Stimulated activated CD4-positive, alpha-beta T cell treated with anti-CD3 and anti-CD28 coated beads, TNF-alpha, amount 100 ng/mL, for 48 hours (primary cell): ENCODE measurements at regions not wholly inside any gene's neighbourhood (a gene's known extent, or its start where the extent isn't known, plus 50 kb on each side); places are given as distances from the start of the nearest gene placed in this dataset.
"Not testable (repeated sequence)": the region's sequence is repeated elsewhere in the genome, so short reads cannot be mapped to it uniquely, and the experiment has no call there.

Experiments used
- DNase-seq, 3 donors: peaks; one replicate each; pipeline ENCODE4 v3.0.0-alpha.2; 2020; ENCODE audit warnings: low read depth in 3 of 3

DNA sequence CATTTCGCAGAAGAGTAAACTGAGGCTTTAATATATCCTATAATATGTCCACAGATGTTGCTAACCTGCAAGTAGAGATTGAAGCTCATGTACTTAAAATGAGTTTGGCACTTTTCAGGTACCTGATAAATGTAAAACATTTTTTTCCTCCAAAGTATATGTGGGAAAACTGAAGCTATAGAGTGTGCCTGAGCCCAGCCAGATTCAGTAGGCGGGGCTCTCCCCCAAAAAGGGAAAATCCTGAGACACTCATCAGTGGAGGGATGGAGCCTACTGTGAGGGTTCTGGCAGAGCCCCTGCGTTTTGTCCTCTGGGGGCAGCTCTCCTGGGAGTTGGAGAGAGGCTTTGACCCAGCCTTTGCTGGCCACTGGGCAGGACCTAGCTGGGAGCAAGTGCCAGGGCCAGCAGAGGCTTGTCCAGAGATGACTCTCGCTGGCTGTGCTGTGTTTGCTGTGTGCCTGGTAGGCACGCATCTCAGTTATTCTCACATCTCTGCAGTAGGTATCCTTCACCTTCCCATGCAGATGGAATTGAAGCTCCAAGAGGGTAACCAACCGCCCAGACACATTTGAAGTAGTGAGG is 81.1 kb upstream of the SPRY4 start:
- DNase-seq: no peak

DNA sequence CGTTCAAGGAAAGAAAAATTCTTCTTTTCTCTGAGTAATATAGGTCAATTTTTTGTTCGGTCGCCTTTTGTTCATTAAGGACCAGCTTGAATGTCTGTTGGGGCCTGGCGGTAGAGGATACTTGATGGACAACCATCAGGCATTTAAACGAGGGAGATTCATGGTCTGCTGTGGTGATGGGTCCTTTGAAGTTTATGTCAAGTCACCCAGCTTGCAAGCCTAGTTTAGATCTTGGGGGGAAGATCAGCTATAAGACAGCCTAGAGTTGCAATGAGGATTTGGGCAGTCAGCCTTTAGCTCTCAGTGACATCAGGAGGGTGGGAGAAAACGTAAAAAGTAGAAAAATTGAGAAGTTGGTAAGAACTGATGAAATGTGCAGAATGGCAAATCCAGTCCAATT is 80.2 kb upstream of the SPRY4 start:
- DNase-seq: no peak

DNA sequence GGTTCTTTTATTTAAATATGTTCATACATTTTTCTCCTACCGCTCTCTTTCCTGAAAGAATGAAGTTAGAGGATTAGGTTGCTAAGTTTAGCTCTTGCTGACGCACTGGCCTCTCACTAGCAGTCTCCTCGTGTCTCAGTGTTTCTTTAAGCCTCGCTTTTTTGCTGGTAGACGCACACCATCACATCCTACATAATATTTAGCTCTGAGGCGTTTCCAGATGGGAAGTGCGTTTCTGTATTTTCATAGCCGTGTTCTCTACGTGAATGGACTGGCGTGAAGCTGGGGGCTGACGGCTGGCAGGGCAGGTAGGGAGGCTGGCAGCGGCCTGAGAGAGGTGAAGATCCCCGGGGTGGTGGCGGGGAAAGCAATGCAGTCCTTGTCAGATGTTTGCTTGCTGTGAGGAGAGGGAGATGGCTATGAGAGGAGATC is 79.2 kb upstream of the SPRY4 start:
- no peak for DNase-seq

DNA sequence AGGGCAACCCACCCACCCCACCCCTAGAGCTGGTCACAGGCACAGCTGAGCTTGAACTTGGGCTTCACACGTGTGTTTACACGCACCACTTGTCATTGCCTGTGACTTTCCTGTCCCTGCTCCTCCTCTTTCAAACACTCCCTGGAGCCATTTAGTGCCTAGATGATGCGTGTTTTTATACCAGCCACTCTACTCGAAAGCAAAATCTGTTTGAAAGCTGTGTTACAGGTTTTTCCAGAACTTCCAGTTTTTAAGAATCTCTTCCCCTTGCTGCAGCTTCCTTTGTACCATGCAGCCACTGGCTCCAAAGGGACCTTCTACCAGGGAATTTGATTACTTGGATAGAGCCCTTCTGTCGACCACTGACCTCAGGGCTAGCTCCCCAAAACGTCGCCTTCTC is 78.8 kb upstream of the SPRY4 start:
- DNase-seq: no peak

DNA sequence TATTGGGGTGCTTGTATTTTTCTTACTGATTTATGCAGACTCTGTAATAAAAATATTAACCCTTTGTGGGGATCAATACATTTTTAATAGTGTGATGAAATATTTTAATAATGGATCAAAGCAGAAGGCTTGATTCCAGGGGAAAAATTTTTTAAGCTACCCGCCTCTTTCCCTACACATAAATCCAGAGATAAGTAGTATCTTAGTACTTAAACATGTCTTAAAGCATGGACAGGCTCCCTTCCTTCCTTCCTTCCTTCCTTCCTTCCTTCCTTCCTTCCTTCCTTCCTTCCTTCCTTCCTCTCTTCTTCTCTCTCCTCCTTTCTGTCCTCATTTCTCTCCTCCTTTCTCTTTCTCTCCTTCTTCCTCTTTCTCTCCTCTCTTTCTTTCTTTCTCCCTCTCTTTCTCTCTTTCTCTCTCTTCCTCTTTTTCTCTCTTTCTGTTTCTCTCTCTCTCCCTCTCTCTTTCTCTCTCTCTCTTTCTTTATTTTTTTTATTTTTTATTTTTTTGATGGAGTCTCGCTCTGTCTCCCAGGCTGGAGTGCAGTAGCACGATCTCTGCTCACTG is 78.0 kb upstream of the SPRY4 start:
- DNase-seq: no peak

DNA sequence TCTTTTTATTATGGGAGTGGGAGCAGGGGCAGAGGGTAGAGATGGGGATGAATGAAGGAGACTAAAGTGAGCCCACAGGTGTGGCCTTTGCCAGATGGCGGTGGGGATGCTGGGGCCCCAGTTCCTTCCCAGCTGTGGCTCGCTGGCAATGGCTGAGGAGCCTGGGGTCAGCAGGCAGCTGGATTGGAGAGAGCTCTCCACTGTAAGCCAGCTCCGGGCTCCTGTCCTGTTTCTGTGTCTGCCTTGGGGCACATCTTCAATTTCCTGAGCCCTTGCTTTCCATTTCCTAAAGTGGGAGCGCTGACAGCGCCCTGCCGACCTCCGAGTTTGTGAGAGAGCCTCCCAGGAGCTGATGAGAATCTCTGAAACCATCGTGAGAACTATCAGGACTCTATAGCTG is 75.6 kb upstream of the SPRY4 start:
- DNase-seq: no peak

DNA sequence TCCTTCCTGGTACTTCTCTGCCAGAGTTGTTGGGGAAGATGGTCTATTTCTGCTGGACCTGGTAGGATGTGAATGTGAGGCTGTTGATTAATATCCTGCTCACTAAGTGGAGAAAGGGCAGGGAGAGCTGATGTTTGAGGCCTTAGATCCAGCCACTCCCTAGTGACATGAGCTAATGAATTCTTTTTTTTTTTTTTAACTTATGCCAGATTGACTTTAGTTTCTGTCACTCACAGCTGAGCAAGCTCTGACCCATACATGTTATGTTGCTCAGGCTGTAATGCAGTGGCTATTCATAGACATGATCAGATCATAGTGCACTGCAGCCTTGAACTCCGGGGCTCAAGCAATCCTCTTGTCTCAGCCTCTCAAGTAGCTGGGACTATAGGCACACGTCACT is 75.1 kb upstream of the SPRY4 start:
- DNase-seq: no peak

DNA sequence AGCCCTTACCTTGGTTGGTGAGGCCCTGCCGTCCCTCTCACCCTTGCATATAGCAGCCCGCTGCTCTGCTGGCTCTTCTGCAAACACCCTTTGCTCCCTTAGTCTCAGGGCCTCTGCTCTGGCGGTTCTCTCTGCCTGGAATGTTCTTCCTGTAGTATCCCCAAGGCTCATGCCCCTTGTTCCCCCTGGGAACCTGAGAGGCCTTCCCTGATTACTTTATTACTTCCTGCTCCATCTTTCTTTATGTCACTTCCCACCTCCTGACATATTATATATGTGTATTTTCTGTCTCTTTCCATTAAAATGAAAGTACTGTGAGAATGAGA is 73.9 kb upstream of the SPRY4 start:
- no peak for DNase-seq

DNA sequence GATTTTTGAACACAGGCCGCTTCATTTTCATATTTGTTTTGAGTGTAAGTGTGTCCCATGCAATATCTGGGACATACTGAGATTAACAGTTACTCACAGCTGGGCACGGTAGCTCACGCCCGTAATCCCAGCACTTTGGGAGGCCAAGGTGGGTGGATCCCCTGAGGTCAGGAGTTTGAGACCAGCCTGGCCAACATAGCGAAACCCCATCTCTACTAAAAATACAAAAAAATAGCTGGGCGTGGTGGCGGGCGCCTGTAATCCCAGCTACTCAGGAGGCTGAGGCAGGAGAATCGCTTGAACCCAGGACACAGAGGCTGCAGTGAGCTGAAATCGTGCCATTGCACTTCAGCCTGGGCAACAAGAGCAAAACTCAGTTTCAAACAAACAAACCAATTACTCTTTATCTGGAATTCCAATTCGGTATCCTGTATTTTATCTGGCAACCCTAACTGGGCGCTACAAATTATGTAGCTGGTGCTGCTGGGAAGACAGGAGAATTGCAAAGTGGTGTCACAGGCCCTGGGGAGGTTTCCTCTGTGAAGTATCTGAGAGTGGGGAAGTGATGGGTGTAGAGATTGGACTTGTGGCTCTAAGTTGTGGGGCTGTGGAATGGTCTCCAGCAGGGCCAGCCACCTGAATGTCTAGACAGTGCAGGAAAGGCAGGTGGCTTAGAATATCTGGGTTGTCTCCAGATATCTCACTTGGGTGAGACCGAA is 73.3 kb upstream of the SPRY4 start:
- DNase-seq: not testable (repeated sequence)

DNA sequence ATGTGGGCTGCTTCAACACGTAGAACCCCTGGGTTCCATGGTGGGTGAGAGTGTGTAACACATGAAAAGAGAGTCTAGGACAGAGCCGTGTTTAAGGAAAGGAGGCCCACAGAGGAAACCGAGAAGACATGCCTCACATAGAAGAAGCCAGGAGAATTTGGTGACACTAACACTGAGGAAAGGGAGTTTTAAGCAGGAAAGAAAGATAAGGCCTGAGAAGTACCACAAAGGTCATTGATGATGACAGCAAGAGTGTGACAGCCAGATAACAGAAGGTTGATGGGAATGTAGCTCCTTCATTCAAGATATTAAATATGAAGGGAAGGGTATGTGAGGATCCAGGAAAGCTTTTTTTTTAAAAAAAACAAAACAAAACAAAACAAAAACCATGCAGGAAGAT is 72.4 kb upstream of the SPRY4 start:
- no peak for DNase-seq

DNA sequence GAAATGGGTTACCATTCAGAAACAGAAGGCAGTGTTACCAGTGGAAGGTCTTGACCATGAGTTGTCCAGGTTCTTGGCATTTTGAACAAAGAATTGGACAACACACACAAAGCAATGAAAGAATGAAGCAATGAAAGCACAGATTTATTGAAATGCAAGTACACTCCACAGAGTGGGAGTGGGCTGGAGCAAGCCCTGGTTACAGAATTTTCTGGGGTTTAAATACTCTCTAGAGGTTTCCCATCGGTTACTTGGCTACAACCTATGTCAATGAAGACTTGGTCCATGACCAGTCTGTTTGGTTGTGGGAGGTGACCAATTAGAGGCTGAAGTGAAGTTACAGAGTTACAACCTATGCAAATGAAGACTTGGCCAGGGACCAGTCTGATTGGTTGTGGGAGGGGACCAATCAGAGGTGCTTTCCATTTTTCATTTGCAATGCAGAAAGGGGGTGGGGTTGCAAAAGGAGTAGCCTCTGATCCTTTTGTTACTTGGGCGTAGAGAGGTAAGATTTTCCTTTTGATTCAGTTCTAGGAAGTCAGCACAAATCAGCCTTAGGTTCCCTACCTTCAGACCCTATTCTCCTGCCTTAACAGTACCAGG is 71.7 kb upstream of the SPRY4 start:
- no peak for DNase-seq

DNA sequence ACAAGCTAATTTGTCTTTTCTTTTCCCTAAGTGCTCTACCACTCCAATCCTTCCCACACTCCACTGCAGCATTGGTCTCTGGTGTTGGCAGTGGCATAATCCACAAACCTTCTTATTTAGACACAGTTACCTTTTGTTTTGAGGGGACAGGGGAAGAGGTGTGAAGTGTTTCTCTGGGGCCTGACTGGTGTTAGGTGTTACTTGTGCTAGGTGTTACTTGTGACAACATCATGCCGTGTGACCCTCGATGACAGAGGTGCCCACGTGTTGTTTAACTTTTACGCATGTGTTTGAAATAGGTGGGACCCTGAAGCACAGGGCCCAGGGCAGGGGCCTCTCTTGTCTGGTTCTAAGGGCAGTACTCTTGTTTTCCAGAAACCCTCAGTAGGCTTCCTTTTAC is 70.5 kb upstream of the SPRY4 start:
- DNase-seq: no peak

DNA sequence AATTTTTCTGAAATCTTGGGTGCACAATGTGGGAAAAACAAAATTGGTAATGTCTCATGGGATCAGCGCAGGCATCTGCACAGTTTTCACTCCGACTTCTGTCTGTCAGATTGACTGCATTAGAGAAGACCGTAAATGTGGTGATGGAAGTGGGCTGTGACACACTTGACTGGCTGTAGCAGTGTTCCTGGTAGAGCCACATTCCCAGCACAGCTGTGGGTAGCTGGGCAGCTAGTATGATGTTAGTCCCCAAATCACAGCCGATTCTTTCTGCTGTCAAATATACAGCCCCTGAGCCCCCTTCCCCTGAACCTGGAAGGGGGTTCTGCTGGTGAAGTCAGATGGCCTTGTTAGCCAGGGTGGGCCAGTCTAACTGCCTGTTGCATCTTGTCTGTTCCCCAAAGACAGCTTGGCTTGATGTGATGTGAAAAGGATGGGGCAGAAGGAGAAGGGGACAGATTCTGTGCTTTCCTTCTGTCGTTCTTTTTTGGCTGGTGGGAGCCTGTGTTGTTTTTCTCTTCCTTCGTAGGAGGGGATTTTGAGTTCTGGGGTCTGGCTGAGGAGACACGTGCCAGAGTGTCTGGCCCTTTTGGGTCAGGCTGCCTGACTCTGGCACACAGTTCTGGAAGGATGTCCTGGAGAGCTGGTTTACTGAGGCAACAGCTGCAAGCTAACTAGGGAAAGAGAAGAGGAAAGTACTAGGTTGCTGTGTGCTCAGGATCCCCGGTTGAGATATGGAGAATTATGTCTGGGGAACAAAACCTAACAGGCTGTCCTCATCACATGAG is 66.4 kb upstream of the SPRY4 start:
- no peak for DNase-seq

DNA sequence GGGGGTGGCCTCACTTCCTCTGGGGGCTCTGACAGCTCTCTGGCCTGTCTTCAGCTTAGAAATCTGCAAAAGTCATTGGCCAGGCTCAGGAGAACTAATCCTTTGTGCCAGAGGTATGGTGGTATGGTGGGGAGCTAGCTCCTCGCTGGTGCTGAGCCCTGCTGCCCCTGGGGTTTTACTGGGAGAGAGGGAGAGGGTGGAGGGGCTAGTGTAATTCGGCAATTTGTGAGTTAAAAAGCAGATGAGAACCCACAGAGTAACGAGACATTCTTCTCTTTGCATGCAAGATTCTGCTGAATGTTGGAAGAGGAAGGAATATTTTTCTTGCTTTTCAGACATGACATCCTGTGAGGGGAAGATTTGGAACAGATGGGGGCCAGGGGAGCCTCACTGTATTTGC is 65.5 kb upstream of the SPRY4 start:
- no peak for DNase-seq

DNA sequence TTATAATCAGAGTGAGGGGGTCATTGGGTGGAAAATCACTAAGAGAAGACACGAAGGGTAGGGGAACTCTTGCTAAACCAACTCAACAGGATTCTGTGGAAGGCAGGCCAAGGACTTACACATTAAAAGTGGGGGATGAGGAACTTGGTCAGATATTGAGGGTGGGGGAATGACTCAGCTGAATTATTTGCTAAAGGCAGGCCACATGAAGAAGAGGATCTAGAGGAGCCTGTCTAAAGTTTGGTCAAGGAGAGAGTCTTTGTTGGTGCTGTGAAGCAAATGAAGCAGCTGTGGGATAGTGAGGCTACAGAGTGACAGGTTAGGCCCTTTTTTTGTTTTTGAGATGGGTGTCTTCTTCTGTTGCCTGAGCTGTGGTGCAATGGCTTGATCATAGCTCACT is 63.9 kb upstream of the SPRY4 start:
- DNase-seq: no peak

DNA sequence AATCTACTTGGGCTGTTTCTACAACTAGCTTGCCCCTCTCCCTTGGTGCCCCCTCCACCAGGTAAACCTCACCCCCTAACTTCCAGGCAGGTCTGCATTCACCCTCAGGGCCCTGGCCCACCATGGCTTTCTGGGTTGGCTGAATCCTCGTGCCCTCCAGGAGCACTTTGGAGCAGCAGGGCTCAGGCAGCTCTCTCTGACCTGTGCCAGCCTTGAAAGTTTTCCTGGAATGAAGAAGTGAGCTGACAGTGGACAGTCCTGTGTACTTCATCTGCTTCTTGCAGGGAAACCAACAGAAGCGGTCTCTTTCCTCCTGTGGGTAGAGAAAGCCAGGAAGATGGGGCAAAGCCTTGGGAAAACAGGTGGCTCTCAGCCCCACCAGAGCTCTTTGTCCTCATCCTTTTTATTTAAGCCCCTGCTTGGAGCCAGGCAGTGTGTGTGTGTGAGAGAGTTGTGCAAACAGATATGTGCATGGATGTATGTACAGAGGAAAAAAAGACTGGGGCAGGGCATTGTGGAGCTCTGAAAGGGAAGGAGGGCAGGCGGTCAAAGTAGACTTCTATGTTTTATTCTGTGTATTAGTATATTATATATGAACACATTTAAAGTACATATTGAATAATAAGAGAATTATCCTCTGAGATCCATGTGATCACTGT is 62.3 kb upstream of the SPRY4 start:
- DNase-seq: no peak

DNA sequence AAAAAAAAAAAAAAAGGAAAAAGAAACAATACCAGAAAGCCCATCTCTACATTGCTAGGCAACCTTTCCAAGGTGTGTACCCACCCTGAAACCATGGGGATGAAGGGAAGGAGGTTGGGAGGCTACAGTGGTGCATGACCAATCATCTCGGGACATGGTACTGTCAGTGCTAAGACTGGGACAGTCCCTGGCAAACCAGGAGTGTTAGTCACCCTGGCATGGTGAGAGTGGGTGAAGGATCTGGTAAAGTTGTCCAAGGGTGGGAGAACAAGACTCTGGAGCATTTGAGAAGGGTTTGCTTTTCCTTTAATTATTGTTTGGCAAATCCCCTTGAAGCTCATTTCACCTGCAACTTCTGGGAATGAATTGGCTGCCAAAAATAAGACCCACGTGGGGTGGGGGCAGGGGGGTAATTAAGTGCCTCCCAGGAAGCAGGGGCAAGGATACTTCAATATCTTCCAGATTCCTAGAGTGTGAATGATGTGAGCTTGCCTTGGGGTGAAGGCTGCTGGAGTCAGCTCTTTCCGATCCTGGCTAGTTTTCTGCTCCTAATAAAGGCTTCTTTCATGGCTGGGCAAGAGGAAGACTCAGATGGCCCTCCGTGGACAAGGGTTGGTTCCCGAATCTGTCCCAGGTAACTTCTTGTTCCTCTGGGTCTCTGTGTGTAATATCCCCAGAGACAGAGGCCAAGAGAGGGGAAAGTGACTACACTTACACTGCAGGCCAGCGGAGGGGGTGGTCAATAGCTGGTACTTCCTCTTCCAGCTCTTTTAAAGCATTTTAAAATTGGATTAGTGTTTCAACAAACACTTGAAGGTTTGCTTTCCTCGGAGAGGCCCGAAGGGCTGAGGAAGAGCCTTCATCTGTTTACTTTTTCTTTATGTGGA is 61.6 kb upstream of the SPRY4 start:
- no peak for DNase-seq

DNA sequence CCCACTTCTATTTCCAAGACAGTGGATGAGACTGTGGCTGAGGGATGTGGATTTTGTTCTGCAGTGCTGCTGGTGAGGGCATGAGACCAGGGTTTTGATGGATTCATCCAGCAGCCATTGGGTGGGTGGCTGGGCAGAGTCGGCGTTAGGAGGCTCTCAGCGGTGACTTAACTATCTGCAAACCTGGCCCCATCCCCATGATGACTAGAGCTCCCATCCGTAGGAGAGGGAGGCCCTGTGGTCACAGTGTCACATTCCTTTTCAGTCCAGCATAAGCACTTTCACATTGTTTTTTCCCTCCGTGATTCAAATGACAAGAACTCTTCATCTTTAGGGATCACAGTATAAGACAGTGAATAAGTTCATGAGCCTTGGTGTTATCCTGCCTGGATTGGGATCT is 60.4 kb upstream of the SPRY4 start:
- DNase-seq: no peak

DNA sequence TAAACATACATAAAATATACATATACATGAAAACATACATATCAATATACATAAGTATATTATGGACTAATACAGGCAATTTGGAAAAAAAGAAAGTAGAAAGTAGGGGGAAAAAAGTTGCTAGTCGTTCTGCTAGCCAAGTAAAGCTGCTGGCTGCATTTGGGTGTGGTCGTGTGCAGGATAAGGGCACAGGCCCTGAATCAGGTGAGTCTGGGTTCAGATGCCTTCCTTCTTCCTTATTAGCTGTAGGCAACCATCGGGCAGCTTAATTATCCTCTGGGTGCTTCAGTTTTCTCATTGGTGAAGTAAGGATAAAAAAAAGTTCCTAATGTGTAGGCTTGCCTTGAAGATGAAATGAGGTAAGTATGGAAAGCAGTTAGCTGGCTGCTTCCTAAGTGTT is 59.2 kb upstream of the SPRY4 start:
- no peak for DNase-seq

DNA sequence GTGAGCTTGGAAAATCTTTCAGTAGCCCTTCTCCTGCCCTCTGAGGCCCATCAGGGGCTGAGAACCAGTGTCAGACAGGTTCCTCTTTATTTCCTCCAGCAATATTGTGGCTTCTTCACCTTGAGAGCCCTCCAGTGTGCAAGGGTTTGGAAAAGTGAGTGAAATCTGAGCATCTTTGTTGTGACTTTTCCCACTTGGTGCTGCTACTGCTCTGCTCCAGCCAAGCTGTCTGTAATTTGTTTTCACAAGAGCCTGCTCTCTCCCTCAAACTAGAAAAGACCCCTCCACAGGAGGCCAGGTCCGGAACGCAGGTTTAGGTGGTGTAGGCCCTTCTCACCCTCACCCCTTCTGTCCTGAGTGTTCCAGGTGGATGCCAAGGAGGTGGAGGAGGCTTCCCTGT is 57.4 kb upstream of the SPRY4 start:
- DNase-seq: no peak
